Small intestine (tissue), 7 donors: ENCODE measurements at regions not wholly inside any gene's neighbourhood (a gene's known extent, or its start where the extent isn't known, plus 50 kb on each side); places are given as distances from the start of the nearest gene placed in this dataset.

Experiments
- DNase-seq, 2 donors: peaks; one replicate each; pipeline versions ENCODE4 v3.0.0 to v3.0.0-alpha.2; 2013
- FAIRE-seq: peaks from 2 replicates; lab custom pipeline; 2012; peaks lifted over from hg19 to GRCh38; lab: Jason Lieb, UNC
- H3K27ac ChIP-seq, 3 donors: one replicate each; pipeline ENCODE4 v1.5.1; 2013; ENCODE audit warnings: low read length in 2 of 3, mild to moderate bottlenecking in 2 of 3, control low read depth in 1 of 3, inconsistent platforms in 1 of 3, low read depth in 1 of 3, moderate library complexity in 1 of 3
- H3K27me3 ChIP-seq, 3 donors: one replicate each; pipeline ENCODE4 v1.6.1; 2013; ENCODE audit warnings: low read length in 3 of 3, inconsistent platforms in 1 of 3; ENCODE audit not compliant: control insufficient read depth in 3 of 3, insufficient read depth in 3 of 3
- H3K36me3 ChIP-seq, 3 donors: one replicate each; pipeline ENCODE4 v1.6.1; 2013; ENCODE audit warnings: low read length in 3 of 3, inconsistent platforms in 1 of 3, low read depth in 1 of 3, mild to moderate bottlenecking in 1 of 3, moderate library complexity in 1 of 3; ENCODE audit not compliant: control insufficient read depth in 3 of 3, insufficient read depth in 2 of 3
- H3K4me1 ChIP-seq, 3 donors: one replicate each; pipeline ENCODE4 v1.6.1; 2013; ENCODE audit warnings: low read length in 2 of 3, inconsistent platforms in 1 of 3, low read depth in 1 of 3, mild to moderate bottlenecking in 1 of 3, moderate library complexity in 1 of 3; ENCODE audit not compliant: control insufficient read depth in 3 of 3, insufficient read depth in 2 of 3
- H3K4me3 ChIP-seq, 3 donors: one replicate each; pipeline ENCODE4 v1.5.1; 2013; ENCODE audit warnings: low read length in 3 of 3, control low read depth in 1 of 3, inconsistent platforms in 1 of 3, low read depth in 1 of 3, mild to moderate bottlenecking in 1 of 3, moderate library complexity in 1 of 3
- H3K9me3 ChIP-seq, 2 donors: one replicate each; pipeline ENCODE4 v1.6.1; 2013; ENCODE audit warnings: low read depth in 1 of 2, low read length in 1 of 2; ENCODE audit not compliant: control insufficient read depth in 2 of 2, insufficient read depth in 1 of 2
- WGBS, 3 donors: extraction: QIAGEN DNeasy Blood & Tissue Kit; methylation state at CpG; one replicate each; pipeline ENCODE4 v1.1.7; 2013; 5-methylcytosine and 5-hydroxymethylcytosine counted together
- donor health status: healthy with polysubstance abuse.
- donor health status: control.
- donor health status: control.
- donor health status: Bipolar disorder and iron deficiency.
- donor health status: healthy.

DNA sequence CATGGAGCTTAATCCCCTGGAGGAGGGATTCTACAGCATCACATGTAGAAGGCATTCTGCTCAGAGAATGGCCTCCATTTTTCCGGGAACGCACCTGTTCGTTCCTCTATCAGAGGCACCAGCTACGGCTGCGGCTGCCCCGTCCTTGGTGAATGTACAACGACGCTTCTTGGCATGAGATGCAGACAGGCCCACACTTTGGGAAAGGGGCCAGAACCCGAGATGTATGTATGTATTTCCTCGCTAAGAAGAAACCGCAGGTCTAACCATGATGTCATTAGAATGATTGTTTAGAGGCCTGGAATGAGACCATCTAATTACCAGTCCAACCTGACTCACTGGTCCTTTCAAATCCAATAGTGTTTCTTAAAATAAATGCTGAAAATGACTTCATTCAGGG lies 1293.4 kb downstream of the TBC1D22A start:
- 85 to 89% (median 88%) methylated on average over 11 of the region's 11 CpGs for WGBS, 3 donors
- Histone ChIP-seq H3K4me3 (no peak overlapping the region), H3K9me3 (peaks cover 0 to 5% of the 10 kb centered on the region in 2 donors), H3K27ac (no peak overlapping the region), H3K36me3 (no peaks in the 10 kb centered on the region), H3K27me3 (no peaks in the 10 kb centered on the region), H3K4me1 (no peaks in the 10 kb centered on the region)
- FAIRE-seq = no peak
- DNase-seq = no peak

- Histone ChIP-seq H3K36me3 (no peaks in the 10 kb centered on the region), H3K27ac (no peak overlapping the region), H3K27me3 (no peaks in the 10 kb centered on the region), H3K4me3 (no peak overlapping the region), H3K4me1 (no peaks in the 10 kb centered on the region), H3K9me3 (peaks cover 0 to 5% of the 10 kb centered on the region in 2 donors)
- FAIRE-seq (no peak), DNase-seq (no peak)
- WGBS, 3 donors = 86 to 97% (median 95%) methylated on average over 1 of the region's 1 CpG
Observed at GRCh38 chr22:48055185-48055584, 1292.7 kb downstream of the TBC1D22A start.

GRCh38 chr22:48054596-48054995 lies 1292.1 kb downstream of the TBC1D22A start:
- Histone ChIP-seq H3K27ac (no peak overlapping the region), H3K4me1 (no peaks in the 10 kb centered on the region), H3K9me3 (peaks cover 0 to 5% of the 10 kb centered on the region in 2 donors), H3K36me3 (no peaks in the 10 kb centered on the region), H3K27me3 (no peaks in the 10 kb centered on the region), H3K4me3 (no peak overlapping the region)
- FAIRE-seq (no peak), DNase-seq (no peak)
- WGBS, 3 donors = 80 to 84% (median 81%) methylated on average over 14 of the region's 14 CpGs

DNA sequence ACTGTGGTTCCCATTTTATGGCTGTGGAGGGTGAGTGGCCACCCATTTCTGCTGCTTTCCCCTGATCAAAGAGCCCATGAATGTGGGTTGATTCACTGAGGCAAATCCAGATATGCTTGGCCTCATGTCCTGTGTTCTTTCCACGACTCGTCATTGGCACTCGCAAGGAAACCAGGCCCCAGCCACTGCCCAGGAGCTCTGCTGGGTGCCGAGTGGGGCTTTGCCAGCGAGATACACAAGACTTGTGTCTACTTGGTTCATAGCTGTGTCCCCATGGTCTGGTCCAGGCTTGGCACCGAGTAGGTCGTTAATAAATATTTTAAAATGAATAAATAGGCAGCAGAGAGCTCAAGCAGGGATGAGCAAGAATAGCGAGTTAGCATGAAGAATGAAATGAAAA lies 1291.5 kb downstream of the TBC1D22A start:
- Histone ChIP-seq H3K27ac (no peak overlapping the region), H3K4me1 (no peaks in the 10 kb centered on the region), H3K9me3 (peaks cover 0 to 4% of the 10 kb centered on the region in 2 donors), H3K4me3 (no peak overlapping the region), H3K27me3 (no peaks in the 10 kb centered on the region), H3K36me3 (no peaks in the 10 kb centered on the region)
- DNase-seq = no peak
- no peak for FAIRE-seq
- 77 to 87% (median 83%) methylated on average over 8 of the region's 8 CpGs for WGBS, 3 donors

- FAIRE-seq (no peak), DNase-seq (no peak)
- Histone ChIP-seq H3K36me3 (no peaks in the 10 kb centered on the region), H3K4me3 (no peak overlapping the region), H3K9me3 (no peaks in the 10 kb centered on the region), H3K27ac (no peak overlapping the region), H3K4me1 (no peaks in the 10 kb centered on the region), H3K27me3 (no peaks in the 10 kb centered on the region)
- 79 to 86% (median 81%) methylated on average over 7 of the region's 7 CpGs for WGBS, 3 donors
Observed at GRCh38 chr22:48053486-48053885, 1291.0 kb downstream of the TBC1D22A start.

DNA sequence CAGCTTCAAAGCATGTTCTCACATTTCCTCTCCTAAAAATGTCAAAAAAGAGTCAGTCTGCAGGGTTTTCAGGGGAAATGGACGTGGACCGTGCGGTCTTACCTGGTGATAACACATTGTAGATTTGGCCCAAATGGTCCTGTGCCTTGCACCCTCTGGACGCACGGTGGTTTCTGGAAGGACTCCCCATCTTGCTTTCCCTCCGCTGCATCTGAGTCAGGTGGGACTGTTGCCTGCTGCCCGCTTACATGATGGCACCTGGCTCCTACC lies 1290.1 kb downstream of the TBC1D22A start:
- DNase-seq (no peak), FAIRE-seq (no peak)
- 89 to 95% (median 93%) methylated on average over 7 of the region's 7 CpGs for WGBS, 3 donors
- Histone ChIP-seq H3K9me3 (no peaks in the 10 kb centered on the region), H3K4me1 (no peaks in the 10 kb centered on the region), H3K27me3 (no peaks in the 10 kb centered on the region), H3K27ac (no peak overlapping the region), H3K36me3 (no peaks in the 10 kb centered on the region), H3K4me3 (no peak overlapping the region)

GRCh38 chr22:48051796-48052620 lies 1289.6 kb downstream of the TBC1D22A start:
- WGBS, 3 donors = 84 to 90% (median 87%) methylated on average over 11 of the region's 11 CpGs
- Histone ChIP-seq H3K36me3 (no peaks in the 10 kb centered on the region), H3K27me3 (no peaks in the 10 kb centered on the region), H3K27ac (no peak overlapping the region), H3K4me3 (no peak overlapping the region), H3K4me1 (no peaks in the 10 kb centered on the region), H3K9me3 (no peaks in the 10 kb centered on the region)
- FAIRE-seq (no peak), DNase-seq (no peak)

- WGBS, 3 donors = 83 to 88% (median 83%) methylated on average over 7 of the region's 7 CpGs
- Histone ChIP-seq H3K4me1 (no peaks in the 10 kb centered on the region), H3K36me3 (no peaks in the 10 kb centered on the region), H3K4me3 (no peak overlapping the region), H3K27me3 (no peaks in the 10 kb centered on the region), H3K9me3 (no peaks in the 10 kb centered on the region), H3K27ac (no peak overlapping the region)
- no peak for FAIRE-seq
- DNase-seq = no peak
Observed at GRCh38 chr22:48050836-48051235, 1288.4 kb downstream of the TBC1D22A start.

- H3K36me3 ChIP-seq = no peaks in the 10 kb centered on the region
- DNase-seq (no peak), FAIRE-seq (no peak)
- H3K27me3 ChIP-seq = no peaks in the 10 kb centered on the region
- H3K4me1 ChIP-seq = no peaks in the 10 kb centered on the region
- WGBS, 3 donors = 67 to 75% (median 70%) methylated on average over 10 of the region's 10 CpGs
- no peak overlapping the region for H3K27ac ChIP-seq
- no peak overlapping the region for H3K4me3 ChIP-seq
- no peaks in the 10 kb centered on the region for H3K9me3 ChIP-seq
Observed at GRCh38 chr22:48049116-48049515, 1286.7 kb downstream of the TBC1D22A start.
